GM19043 (cell line): ENCODE measurements at regions not wholly inside any gene's neighbourhood (a gene's known extent, or its start where the extent isn't known, plus 50 kb on each side); places are given as distances from the start of the nearest gene placed in this dataset.

ENCODE experiments used
- ATAC-seq: cut with Tn5 transposase; IDR thresholded peaks from one replicate; pipeline ENCODE4 v1.9.1; 2021; ENCODE audit warnings: low read depth; ENCODE audit not compliant: unreplicated experiment

DNA sequence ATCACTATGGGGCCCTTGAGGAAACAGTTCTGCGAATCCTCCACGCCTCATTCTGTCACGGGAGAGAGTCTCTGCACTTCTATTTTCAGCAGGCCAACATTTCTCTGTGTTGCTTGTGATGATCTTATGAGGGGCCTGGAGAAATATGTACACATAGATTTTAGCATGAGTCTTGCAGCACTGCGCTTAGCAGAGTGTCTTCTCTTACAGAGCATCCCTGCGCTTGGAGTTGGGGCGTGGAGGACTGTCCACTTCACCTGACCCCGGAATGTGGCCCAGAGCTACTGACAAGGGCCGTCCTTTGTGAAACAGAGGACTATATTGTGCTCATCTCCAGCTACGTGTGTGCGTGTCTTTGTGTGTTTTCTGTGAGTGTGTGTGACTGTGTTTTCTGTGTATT is 428.2 kb upstream of the IRX4 start:
- ATAC-seq, result no peak

DNA sequence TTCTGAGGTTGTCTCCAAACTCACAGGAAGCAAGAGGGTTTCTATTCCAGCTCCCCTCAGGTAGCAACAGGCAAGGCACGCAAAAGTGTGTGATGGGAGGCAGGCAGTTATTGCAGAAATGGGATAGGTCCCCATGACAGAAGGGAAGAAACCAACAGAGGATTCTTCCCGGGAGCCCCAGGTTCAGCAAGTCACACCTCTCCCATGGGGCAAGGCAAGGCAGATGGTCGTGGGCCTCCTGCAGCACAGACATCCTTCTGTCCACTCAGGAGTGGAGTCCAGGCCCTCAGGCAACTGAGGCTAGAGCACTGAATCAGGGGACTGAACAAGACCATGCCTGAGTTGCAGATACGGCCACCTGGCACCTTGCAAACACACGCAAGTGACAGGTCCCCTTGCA is 424.9 kb upstream of the IRX4 start:
- ATAC-seq, result no peak

DNA sequence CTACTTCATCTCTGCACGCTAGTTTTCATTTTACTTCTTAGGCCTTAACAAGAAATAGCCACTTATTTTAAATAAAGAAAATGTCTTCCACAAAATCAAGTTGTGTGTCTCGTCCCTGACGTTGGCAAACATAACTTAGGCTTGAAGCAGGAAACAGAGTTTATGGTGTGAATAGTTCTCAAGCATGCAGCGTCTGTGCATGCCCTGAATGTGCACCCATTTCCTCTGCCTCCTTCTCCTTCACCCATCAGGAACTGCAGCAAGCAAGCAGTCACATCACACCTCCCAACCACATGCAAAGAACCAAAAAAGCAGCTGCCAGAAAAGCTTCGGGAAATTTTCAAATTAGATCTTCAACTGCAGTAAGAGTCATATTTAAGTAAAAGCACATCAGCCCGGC is 424.0 kb upstream of the IRX4 start:
- no peak for ATAC-seq

DNA sequence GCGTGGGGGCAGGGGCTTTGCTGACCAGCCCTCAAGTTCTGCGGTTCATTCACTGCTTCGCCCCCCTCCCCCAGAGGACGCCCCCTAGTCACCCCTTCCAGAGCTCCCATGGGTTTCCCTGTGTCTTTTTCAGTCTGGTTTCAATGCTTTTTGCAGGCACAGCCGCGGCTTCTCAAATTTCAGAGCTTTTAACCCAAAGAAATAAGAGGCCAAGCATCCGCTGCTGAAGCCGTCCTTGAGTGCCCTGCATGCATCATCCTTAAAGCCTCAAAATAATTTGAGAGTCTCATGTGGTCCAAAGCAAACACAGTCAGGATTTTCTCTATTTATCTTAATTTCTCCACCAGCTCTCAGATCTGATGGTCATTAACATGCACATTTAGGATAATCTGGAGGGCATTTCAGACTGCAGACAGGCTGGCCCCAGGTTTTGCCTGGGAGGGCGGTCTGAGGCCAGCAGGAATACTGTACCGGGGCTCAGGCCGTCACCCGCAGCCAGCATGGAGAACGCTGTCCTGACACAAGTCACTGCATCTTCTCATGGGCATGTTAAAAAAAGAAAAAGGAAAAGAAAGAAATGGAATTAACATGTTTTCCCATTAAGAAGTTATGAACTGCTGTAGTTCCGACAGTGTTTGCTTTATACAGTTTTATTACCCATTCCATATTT is 420.8 kb upstream of the IRX4 start:
- no peak for ATAC-seq

DNA sequence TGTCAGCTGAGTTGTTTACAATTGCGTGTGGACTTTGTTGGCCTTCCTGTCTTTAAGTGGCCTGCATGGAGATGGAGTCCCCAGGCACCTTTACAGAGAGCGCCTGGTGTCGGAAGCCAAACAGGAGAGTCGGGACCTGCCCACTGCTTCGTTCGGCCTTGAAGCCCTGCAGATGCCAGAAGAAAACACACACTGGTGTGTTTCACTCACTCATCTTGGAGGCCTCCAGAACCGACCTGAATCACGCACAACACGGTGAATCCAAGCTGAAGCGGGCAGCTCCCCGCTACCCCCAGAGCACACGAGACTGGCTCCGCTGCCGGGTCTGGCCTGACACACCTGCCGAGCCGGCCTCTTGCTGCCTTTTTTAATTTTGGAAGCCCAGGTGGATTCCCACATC is 419.4 kb upstream of the IRX4 start:
- ATAC-seq, result no peak

DNA sequence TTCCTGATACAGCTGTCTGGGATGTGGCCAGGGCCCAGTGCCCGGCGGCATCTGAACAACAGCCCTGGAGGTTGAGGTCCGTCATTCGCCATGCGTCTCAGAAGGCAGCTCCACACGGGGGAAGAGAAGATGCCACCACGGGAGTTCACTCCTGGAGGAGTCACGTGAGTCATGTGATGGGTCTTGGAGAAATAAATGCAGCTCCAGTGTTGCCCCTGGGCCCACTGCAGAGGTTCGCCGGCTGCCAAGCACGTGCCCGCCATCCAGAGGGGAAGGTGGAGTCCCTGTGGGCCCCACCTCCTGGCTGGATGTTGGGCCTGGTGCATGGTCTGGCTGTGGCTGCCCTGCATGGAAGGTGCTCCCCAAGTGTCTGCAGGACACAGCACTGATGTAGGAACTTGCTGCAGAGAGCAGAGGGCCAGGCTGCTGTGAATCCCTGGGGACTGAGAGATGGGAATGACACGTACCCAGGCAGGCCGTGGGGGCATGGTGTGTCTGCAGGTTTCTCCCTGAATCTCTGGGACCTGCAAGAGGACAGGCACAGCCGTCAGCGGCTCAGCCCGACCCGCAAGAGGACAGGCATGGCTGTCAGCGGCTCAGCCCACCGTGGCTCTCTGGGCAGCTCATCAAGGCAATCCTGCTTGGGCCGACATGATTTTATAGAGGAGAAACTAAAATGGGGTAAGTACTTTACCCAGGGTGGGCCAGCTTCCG is 418.3 kb upstream of the IRX4 start:
- ATAC-seq, result no peak

DNA sequence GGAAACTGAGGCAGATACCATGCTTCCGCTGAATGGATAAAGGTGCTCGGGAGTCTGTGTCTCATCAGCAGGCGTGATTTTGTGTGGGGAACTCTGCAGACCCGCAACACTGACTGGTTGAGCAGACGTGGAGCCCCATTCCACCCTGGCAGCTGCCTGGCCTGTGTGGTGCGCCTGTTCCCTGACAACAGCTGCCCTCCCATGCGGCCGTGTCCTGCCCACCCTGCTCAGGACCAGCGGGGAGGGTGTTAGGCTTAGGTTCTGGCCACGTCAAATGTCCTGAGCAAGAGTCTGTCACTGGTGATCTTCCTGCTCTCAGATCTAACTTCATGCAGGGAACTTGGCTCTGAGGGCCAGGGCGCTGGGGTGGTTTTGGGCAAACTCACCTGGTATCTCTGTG is 417.7 kb upstream of the IRX4 start:
- no peak for ATAC-seq

DNA sequence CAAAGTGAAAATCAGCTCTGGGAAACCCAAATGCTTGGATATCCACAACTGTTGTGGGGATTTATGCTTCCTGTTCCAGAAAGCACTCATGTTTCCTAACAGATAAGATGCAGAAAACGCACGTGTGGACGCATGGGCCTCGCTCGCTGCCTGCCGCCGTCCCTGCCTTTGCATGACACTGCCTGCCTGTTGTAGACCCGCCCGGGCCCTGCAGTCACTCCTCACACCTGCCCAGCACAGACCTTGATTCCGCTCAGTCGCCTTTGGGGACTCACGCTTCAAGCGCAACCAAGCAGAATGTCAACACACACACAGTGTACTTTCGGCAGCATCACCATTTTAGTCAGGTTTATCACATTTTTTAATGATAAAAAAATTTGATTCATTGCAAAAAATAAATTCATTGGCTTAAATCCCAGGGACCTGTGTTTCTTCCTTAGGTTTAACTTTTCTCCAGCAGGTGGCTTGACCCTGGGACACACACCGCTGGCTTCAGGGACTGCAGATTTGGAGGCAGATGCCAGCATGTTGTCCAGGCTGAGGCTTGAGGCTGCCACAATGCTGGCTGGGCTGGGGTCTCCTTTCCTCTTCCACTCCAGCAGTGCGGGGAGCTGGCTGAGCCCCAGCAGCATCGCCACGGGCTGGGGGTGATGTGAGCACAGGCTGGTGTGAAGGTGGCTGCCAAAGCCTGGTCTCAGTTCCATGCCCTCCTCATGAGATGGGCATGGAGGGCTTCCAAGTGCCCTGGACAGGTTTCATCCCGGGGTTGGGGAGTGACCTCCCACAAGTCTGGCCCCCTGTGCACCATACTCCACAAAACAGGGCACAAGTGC is 416.9 kb upstream of the IRX4 start:
- no peak for ATAC-seq

DNA sequence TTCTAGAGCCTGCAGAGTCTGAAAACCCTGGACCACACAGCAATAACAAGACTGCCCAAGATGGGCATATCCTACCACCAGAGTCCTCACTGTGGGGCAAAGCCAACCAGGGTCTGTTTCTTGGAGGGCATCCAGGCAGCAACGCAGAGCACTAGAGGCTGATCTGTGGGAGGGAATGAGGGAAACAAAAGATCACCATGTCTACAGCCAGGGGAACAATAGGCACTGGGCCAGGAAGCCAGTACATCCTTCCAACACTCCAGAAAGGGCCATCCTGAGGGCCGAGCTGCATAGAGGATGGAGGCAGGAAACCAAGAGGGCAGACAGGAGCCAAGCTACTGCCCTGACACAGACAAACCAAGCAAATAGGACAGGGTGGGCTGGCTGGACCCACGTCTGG is 416.1 kb upstream of the IRX4 start:
- ATAC-seq, result no peak

DNA sequence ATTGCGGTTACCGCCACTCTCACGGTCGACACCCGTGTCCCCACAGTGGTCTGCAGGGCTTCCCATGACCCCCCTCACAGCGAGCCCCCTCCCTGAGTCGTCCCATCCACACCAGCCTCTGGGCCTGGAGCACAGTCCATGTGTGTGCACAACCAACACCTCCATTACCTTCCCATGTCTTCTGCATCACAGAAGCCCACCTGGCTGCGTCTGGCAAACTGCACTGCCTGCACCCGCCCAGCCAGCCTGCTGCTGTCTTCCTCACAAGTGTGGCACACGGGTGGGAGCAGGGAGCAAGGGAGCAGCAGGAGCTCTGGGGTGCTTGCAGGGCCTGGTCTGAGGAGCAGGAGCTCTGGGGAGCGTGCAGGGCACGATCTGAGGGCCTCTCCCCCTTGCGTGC is 415.3 kb upstream of the IRX4 start:
- no peak for ATAC-seq

DNA sequence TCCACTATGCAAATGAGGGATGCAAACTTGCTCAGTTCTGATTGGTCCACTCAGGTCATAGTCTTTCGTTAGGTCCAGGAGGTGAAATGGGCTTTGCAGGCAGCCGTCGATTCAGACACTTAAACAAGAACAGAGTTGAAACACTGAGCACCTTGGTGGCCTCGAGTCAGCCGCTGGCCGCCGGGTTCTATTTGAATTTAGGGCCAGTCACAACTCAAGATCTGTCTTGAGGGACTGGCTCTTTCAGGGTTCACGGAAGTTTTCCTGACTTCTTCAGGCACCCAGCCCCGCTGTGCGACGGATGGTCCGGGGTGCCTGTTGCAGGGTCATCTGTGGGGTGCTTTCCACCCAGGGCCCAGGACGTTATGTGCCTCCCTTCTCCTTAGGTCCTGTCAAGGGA is 412.8 kb upstream of the IRX4 start:
- no peak for ATAC-seq

DNA sequence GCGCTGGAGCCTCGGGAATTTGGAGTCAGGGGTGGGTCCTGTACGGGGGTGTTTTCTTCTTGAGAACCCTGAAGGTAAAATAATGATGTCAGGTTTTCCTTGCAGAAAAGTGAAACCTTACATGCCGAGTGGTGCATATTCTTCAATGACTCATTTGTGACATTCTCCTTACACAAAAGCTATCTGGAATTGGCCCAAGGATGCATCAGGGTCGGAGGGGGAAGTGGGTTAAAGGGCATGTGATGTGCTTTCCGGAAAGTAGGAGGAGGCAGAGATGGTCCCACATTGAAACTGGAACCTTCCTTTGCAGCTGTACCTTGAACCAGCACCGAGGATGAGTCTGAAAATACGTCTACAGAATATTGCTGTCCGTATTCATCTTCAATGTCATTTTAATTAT is 411.2 kb upstream of the IRX4 start:
- no peak for ATAC-seq

DNA sequence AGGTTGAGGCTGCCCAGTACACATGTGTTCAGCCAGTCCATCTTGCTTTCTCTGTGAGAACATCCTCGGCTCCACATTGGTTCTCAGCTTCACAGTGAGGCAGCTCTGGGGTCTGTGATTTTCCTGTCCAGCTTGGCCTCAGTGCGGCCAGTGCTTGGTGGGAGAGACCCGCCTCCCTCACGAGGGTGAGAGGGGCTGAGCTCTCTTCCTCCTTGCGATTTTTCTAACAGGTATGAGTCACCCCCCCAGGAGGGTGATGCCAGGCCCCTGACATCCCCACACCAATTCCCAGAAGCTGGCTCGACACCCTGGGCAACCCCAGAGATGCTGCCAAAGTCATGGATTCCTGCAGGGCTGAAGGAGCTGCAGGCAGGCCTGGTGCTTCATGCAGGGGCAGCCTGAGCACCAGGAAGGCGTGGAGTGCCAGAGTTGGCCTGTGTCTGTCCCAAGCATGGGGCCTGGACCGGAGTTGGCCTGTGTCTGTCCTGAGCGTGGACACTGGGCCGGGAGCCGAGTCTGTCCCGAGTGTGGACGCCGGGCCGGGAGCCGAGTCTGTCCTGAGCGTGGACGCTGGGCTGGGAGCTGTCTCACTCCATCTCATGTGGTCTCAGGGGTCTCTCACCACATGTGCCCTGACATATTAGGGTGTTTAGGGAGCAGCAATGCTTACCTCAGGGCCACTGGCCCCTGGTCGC is 408.6 kb upstream of the IRX4 start:
- no peak for ATAC-seq

DNA sequence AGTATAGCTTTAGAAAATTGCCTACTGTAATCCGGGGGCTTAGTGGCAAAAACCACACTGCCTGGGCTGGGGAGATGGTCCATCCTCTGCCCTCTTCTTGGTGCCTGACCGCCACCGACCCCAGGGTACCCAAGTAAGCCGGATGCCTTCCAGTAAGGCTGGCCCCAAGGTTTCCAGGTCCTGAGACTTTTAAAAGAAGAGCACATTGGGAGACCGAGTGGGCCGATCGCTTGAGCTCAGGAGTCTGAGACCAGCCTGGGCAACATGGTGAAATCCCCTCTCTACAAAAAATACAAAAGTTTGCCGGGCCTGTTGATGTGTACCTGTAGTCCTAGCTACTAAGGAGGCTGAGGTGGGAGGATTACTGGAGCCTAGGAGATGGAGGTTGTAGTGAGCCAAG is 406.7 kb upstream of the IRX4 start:
- no peak for ATAC-seq

DNA sequence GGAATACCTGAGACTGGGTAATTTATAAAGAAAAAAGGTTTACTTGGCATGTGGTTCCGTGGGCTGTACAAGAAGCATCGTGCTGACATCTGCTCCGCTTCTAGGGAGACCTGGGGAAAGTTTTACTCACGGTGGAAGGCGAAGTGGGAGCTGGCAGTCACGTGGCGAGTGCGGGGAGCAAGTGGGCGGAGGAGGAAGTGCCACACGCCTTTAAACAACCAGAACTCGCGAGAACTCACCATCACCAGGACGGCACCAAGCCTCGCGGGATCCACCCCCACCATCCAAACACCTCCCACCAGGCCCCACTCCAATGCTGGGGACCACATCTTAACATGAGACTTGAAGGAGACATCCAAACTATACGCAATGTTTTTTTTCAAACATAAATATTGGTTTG is 406.2 kb upstream of the IRX4 start:
- ATAC-seq, result no peak

DNA sequence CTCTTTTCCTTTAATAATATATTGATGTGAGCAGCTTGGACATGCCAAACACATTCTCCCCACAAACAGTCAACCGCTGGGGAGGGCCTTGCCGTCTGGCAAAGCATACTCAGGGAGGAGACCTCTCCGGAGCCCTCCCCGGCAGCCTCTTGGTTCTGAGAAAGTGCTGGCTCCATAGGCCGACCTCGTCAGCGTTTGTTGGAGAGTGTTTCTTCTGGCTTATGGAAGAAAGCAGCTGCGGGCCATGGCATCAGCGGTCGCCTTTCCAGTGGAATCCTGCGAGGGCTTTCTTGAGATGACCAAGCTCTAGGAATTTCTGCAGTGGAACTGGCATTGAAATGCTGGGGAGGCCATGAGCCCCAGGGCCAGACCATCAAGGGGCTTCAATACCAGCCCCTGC is 405.7 kb upstream of the IRX4 start:
- ATAC-seq, result no peak

DNA sequence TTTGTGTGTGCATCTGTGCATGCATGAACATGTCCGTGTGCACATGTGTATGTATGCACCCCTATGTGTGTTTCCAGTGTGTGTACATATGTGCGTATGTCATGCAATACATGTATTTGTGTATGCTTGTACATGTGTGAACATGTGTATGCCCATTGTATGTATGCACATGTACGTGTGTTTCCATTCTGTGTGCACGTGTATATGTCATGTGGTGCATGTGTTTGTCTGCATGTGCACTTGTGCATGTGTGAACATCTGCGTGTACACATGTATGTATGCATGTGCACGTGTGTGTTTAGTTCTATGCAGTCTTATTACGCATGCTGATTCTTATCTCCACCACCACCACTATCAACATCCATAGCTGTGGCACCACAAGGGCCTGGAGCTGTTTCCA is 403.5 kb upstream of the IRX4 start:
- ATAC-seq, result no peak

DNA sequence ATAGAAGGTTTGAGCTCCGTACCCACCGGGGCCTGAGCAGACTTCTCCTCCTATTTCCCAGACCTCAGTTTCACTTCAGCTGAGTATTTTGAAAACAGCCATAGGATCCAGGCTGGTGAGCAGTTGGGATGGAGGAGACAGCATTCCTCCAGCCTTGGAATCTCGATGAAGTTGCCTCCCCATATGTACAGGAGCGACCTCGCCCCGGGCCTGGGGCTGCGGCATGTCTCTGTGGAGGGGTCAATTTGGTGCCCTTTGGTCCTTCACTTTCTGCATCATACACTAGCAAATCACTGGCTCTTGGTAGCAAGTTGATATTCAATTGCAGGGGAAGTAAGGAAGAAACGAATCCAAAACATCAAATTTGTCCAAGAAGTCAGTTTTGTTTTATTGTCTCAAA is 402.0 kb upstream of the IRX4 start:
- ATAC-seq, result no peak

DNA sequence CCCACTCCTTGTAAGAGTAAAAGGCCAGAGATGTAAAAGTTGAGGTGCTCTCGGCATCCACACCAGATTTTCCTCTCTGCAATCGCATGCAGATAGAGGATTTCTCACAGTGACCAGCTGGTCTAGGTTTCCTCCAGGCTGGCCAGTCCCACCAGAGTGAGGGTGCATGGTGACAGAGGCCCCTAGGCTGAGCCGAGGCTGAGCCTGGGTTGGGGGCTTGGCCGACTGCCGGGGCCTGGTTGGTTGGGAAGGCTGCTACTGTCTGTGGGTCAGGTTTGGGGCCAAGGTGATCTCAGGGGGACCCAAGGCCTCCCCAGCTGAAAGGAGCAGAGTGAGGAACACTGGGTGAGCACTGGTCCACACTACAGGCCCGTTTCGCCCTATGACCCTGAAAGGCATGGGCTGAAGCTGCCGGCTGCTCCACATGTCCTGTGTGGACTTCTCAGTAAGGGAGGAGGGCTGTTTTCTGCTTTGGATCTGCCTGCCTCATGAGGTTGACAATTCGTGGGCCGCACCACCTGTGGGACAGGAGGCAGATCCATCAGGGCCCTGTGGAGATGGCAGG is 400.8 kb upstream of the IRX4 start:
- ATAC-seq, result no peak

DNA sequence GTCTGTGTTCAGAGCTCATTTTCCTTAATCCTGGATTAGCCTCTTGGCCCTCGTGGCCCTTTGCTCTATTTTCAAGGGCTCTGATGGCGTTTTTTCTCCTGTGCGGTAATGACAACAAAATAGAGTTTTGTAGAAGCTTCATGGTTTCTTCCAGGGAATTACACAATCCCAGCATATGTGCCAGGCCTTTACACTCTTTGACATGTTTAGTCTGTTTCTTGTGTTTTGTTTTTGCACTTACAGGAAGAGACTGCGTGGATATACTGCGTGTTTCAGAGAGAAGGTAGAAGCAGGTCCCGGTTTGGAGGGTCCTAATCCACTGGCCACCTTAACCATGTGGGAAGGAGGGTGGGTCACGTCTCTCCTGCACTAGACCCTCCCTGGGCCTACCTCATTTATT is 400.2 kb upstream of the IRX4 start:
- no peak for ATAC-seq
